ENCODE measurements at regions not wholly inside any gene's neighbourhood (a gene's known extent, or its start where the extent isn't known, plus 50 kb on each side); places are given as distances from the start of the nearest gene placed in this dataset.
"Not testable (repeated sequence)": the region's sequence is repeated elsewhere in the genome, so short reads cannot be mapped to it uniquely, and the experiment has no call there.

DNA sequence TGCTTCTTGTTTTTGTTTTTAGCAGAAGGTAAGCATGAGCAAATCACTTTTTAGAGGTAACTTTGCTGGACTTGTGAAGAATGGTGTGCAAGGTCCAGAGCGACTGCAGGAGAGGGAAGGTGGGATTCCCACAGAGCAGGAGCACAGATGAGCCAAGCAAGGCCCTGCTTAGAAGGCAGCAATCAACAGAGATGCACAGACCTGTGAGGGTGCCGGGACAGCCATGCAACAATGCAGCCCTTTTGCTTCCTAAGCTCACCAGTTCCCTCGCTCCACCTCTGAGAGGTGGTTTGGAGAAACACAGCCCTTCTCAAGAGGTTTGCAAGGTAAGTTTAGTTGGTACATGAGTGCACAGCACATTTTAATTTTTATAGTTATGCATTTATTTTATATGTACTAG is 85.1 kb upstream of the FBXO28 start:
- DNase-seq (ENCODE audit: low read depth): not testable (repeated sequence)

GRCh38 chr1:224023122-224023521 is 90.8 kb upstream of the FBXO28 start:
- not testable (repeated sequence) for DNase-seq (ENCODE audit: low read depth)

DNA sequence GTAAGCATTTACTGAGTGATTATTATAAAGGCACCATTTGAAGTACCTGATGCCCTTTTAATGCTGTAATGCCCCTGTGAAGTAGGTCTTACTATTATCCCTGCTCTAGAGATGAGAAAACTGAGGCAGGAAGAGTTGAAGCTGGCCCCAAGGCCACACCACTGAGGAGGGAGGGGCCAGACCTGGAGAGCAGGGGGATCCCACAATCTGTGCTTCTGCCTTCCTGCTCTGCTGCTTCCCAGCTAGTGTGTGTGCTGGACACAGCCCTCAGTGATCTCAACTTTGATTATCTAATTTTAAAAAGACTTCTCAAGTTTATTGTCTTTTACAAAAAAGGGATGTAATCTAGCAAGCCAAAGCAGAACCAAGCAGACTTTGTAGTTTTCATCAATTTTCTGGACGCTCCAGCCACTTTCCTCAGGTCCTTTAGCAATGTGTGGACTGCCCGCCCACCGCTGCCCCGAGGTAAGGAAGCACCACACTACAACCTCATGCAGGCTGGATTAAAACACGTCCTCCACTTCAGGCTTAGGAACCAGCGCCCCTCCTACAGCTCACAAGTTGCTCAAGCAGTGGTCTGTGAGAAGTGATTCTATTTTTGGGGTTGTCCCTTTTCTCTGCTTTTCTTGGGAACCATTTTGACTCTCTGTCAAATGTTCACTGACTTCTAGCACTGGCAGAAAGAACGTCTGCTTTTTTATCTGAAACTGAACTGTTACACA is 91.5 kb upstream of the FBXO28 start:
- not testable (repeated sequence) for DNase-seq (ENCODE audit: low read depth)

GRCh38 chr1:224019866-224020265 is 94.0 kb upstream of the FBXO28 start:
- DNase-seq (ENCODE audit: low read depth): not testable (repeated sequence)

DNA sequence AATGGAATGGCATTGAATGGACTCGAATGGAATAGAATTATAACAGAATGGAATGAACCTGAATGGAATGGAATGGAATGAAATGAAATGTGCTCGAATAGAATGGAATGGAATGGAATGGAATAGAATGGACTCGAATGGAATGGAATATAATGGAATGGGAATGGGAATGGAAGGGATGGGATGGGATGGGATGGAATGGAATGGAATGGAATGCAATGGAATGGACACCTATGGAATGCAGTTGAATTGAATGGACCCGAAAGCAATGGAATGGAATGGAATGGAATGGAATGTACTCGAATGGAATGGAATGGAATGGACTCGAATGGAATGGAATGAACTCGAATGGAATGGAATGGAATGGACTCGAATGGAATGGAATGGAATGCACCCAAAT is 98.1 kb upstream of the FBXO28 start:
- not testable (repeated sequence) for DNase-seq (ENCODE audit: low read depth)

DNA sequence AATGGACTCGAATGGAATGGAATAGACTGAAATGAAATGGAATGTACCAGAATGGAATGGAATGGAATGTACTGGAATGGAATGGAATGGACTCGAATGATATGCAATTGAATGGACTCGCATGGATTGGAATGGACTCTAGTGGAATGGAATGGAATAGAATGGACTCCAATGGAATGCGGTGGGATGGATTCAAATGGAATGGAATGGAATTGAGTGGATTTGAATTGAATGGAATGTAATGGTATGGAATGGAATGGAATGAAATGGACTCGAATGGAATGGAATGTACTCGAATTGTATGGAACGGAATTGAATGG is 99.6 kb upstream of the FBXO28 start:
- no peak for DNase-seq (ENCODE audit: low read depth)

DNA sequence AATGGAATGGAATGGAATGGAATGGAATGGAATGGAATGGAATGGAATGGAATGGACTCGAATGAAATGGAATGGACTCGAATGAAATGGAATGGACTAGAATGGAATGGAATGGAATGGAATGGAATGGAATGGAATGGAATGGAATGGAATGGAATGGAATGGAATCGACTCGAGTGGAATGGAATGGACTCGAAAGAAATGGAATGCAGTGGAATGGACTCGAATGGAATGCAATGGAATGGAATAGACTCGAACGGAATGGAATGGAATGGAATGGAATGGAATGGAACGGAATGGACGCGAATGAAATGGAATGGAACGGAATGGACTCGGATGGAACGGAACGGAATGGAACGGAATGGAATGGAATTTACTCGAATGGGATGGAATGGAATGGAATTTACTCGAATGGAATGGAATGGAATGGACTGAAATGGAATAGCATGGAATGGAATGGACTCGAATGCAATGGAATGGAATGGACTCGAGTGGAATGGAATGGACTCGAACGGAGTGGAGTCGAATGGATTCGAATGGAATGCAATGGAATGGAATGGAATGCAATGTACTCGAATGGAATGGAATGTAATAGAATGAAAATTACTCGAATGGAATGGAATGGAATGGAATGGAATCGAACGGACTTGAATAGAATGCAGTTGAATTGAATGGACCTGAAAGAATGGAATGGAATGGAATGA is 100.1 kb upstream of the FBXO28 start:
- DNase-seq (ENCODE audit: low read depth): not testable (repeated sequence)

DNA sequence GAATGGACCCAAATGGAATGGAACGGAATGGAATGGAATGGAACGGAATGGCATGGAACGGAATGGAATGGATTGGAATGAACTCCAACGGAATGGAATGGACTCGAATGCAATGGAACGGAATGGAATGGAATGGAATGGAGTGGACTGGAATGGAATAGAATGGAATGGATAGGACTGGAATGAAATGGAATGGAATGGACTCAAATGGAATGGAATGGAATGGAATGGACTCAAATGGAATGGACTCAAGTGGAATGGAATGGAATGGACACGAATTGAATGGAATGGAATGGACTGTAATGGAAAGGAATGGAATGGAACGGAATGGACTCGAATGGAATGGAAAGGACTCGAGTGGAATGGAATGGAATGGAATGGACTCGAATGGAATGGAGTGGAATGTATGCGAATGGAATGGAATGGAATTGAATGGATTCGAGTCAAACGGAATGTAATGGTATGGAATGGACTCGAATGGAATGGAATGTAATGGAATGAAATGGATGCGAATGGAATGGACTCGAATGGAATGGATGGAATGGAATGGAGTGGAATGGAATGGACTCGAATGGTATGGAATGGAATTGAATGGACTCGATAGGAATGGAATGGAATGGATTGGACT is 101.0 kb upstream of the FBXO28 start:
- DNase-seq (ENCODE audit: low read depth): not testable (repeated sequence)

DNA sequence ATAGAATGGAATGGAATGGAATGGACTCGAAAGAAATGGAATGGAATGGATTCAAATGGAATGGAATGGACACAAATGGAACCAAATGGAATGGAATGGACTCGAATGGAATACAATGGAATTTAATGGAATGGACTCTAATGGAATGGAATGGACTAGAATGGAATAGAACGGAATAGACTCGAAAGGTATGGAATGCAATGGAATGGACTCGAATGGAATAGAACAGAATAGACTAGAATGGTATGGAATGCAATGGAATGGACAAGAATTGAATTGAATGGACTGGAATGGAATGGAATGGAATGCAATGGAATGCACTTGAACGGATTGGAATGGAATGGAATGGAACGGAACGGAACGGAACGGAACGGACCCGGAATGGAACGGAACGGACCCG is 101.7 kb upstream of the FBXO28 start:
- DNase-seq (ENCODE audit: low read depth): not testable (repeated sequence)

GRCh38 chr1:224011751-224012150 is 102.2 kb upstream of the FBXO28 start:
- not testable (repeated sequence) for DNase-seq (ENCODE audit: low read depth)

DNA sequence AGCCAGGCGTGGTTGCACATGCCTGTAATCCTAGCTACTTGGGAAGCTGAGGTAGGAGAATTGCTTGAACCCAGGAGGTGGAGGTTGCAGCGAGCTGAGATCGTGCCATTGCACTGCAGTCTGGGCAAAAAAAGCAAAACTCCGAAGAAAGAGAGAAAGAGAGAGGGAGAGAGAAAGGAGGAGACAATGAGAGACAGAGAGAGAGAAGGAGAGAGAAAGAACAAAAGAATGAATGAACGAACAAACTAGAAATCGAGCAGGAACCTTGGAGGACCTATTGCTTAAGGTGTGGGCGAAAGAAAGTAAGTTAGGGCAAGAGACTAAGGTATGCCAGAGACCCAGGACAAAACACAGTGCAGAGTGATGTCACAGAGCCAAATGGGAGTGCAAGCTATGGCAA is 102.8 kb upstream of the FBXO28 start:
- DNase-seq (ENCODE audit: low read depth): not testable (repeated sequence)

DNA sequence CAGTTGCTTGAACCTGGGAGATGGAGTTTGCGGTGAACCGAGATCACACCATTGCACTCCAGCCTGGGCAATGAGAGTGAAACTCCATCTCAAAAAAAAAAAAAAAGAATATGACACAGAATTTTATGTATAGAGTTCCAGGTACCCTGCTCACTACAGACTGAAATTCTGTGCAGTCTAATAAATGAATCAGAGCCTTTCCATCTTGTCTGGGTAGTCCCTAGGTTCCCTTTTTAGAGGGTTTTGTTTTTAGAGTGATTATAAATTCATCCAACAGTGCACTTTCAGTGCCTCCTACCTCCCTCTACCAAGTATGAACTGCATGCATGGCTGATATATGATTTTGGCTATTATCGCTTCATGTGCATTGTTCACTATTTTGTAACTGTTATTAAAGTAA is 107.9 kb upstream of the FBXO28 start:
- DNase-seq (ENCODE audit: low read depth): not testable (repeated sequence)

- peak; percentile 19 for DNase-seq (ENCODE audit: low read depth)
Observed at GRCh38 chr1:224004552-224005315, 109.2 kb upstream of the FBXO28 start.

GRCh38 chr1:224003896-224004295 is 110.0 kb upstream of the FBXO28 start:
- not testable (repeated sequence) for DNase-seq (ENCODE audit: low read depth)

GRCh38 chr1:224001757-224002156 is 112.2 kb upstream of the FBXO28 start:
- DNase-seq (ENCODE audit: low read depth): not testable (repeated sequence)

- not testable (repeated sequence) for DNase-seq (ENCODE audit: low read depth)
Observed at GRCh38 chr1:223999761-224000160, 114.2 kb upstream of the FBXO28 start.

- DNase-seq (ENCODE audit: low read depth): not testable (repeated sequence)
Observed at GRCh38 chr1:223998676-223999455, 115.0 kb upstream of the FBXO28 start.

GRCh38 chr1:223996376-223996775 is 117.5 kb upstream of the FBXO28 start:
- peak; percentile 26 for DNase-seq (ENCODE audit: low read depth)

GRCh38 chr1:223992456-223993246 is 121.3 kb upstream of the FBXO28 start:
- DNase-seq (ENCODE audit: low read depth): peak; percentile 87

- not testable (repeated sequence) for DNase-seq (ENCODE audit: low read depth)
Observed at GRCh38 chr1:223991297-223991857, 122.5 kb upstream of the FBXO28 start.

Measured in HS-5 (cell line).